Ovary (tissue), 7 donors: ENCODE measurements at regions not wholly inside any gene's neighbourhood (a gene's known extent, or its start where the extent isn't known, plus 50 kb on each side); places are given as distances from the start of the nearest gene placed in this dataset.

Experiments
- DNase-seq, 5 donors: peaks; one replicate each; pipeline ENCODE4 v3.0.0-alpha.2; 2019 to 2020
- H3K27ac ChIP-seq, 2 donors: fragments of 200-600 bp; one replicate each; pipeline versions ENCODE4 v1.5.1 to v1.8.0; 2019 to 2022
- H3K27me3 ChIP-seq: fragments of 200-600 bp; one replicate; pipeline ENCODE4 v1.8.0; 2022
- H3K36me3 ChIP-seq: fragments of 200-600 bp; sonication (generic); one replicate; pipeline ENCODE4 v1.5.1; 2019
- H3K4me1 ChIP-seq: one replicate; pipeline ENCODE4 v1.8.1; 2013; ENCODE audit warnings: mild to moderate bottlenecking, moderate library complexity; ENCODE audit not compliant: insufficient read depth
- H3K4me3 ChIP-seq: fragments of 200-600 bp; sonication (generic); one replicate; pipeline ENCODE4 v1.5.1; 2017
- H3K9me3 ChIP-seq, 2 donors: fragments of 200-600 bp in 1 of 2; sonication (generic) in 1 of 2; one replicate each; pipeline versions ENCODE4 v1.5.1 to v1.8.1; 2013 to 2019; ENCODE audit warnings: mild to moderate bottlenecking in 1 of 2, moderate library complexity in 1 of 2
- CTCF ChIP-seq, 3 donors: fragments of 450-650 bp in 2 of 3; fragments of 200-600 bp in 1 of 3; IDR thresholded peaks; one replicate each; pipeline versions ENCODE4 v1.5.1 to v1.8.0; 2016 to 2022; ENCODE audit warnings: antibody characterized with exemption in 3 of 3, mild to moderate bottlenecking in 1 of 3
- EP300 ChIP-seq: sonication (generic); formaldehyde crosslinking; IDR thresholded peaks from one replicate; pipeline ENCODE4 v1.6.1; 2017; ENCODE audit warnings: antibody characterized with exemption
- POLR2A ChIP-seq: fragments of 450-650 bp; IDR thresholded peaks from one replicate; pipeline ENCODE4 v1.6.1; 2017; ENCODE audit warnings: antibody characterized with exemption, mild to moderate bottlenecking, moderate library complexity
- WGBS, 3 donors: extraction: QIAGEN DNeasy Blood & Tissue Kit in 1 of 3; methylation state at CpG; one replicate each; pipeline versions ENCODE4 v1.1.5 to v1.1.7; 2013 to 2017; 5-methylcytosine and 5-hydroxymethylcytosine counted together
- intact Hi-C, 4 donors: fragments of 100-400 bp; cut with DNase I; formaldehyde crosslinking; loops; one replicate each; pipeline versions ENCODE4 v1.11.0 to v1.15.1; 2022 to 2023
- donor health status: DM: no; HTN: no; CAD: no; lungs with moderate emphysema.
- donor health status: DM: no; HTN: no; CAD: no.
- donor health status: Bipolar disorder and iron deficiency.
- donor health status: DM: no; HTN: no; CAD: no.
- donor health status: DM: yes; HTN: yes; CAD: no.

GRCh38 chr2:13462464-13462863 is 745.7 kb downstream of the TRIB2 start:
- intact Hi-C loops: no loop called here
- WGBS, 3 donors: 84 to 86% (median 85%) methylated on average over 1 of the region's 1 CpG
- no peak for TF ChIP-seq POLR2A

GRCh38 chr2:13466076-13466475 is 749.3 kb downstream of the TRIB2 start:
- no peak for DNase-seq
- Histone ChIP-seq H3K4me1 (no peaks in the 10 kb centered on the region), H3K27me3 (no peaks in the 10 kb centered on the region), H3K36me3 (no peaks in the 10 kb centered on the region), H3K9me3 (no peaks in the 10 kb centered on the region), H3K27ac (no peak overlapping the region), H3K4me3 (no peak overlapping the region)
- 65 to 70% (median 70%) methylated on average over 2 of the region's 2 CpGs for WGBS, 3 donors
- intact Hi-C loops: no loop called here
- TF ChIP-seq EP300 (no peak), CTCF (IDR thresholded peaks at IDR 0.05) (no peak), POLR2A (no peak)

More at GRCh38 chr2:13462464-13462863, 745.7 kb downstream of the TRIB2 start:
- no peak for DNase-seq
- Histone ChIP-seq H3K27me3 (no peaks in the 10 kb centered on the region), H3K36me3 (no peaks in the 10 kb centered on the region), H3K27ac (no peak overlapping the region), H3K9me3 (no peaks in the 10 kb centered on the region), H3K4me1 (no peaks in the 10 kb centered on the region), H3K4me3 (no peak overlapping the region)

- Histone ChIP-seq H3K4me3 (no peak overlapping the region), H3K27me3 (no peaks in the 10 kb centered on the region), H3K27ac (no peak overlapping the region), H3K36me3 (no peaks in the 10 kb centered on the region), H3K9me3 (no peaks in the 10 kb centered on the region), H3K4me1 (no peaks in the 10 kb centered on the region)
- no peak for DNase-seq
- intact Hi-C loops: no loop called here
- TF ChIP-seq POLR2A (no peak), CTCF (IDR thresholded peaks at IDR 0.05) (no peak)
- 78 to 89% (median 83%) methylated on average over 4 of the region's 4 CpGs for WGBS, 3 donors
Observed at GRCh38 chr2:13474538-13474937, 757.8 kb downstream of the TRIB2 start.

- Histone ChIP-seq H3K4me3 (no peak overlapping the region), H3K36me3 (no peaks in the 10 kb centered on the region), H3K27ac (no peak overlapping the region), H3K9me3 (no peaks in the 10 kb centered on the region), H3K4me1 (no peaks in the 10 kb centered on the region), H3K27me3 (no peaks in the 10 kb centered on the region)
- intact Hi-C loops: loop anchor here in 1 of 4 donors (10.0 kb wide), 1 partner anchor 1155 kb away; the partner anchor contains the start of gene LRATD1
- TF ChIP-seq EP300 (no peak), POLR2A (no peak), CTCF (IDR thresholded peaks at IDR 0.05) (no peak)
- no peak for DNase-seq
- whole genome bisulfite sequencing, 3 donors: 69 to 85% (median 70%) methylated on average over 1 of the region's 1 CpG
Observed at GRCh38 chr2:13480057-13480456, 763.3 kb downstream of the TRIB2 start.

GRCh38 chr2:13481201-13481600 is 764.5 kb downstream of the TRIB2 start:
- WGBS, 3 donors: 80 to 82% (median 81%) methylated on average over 6 of the region's 6 CpGs
- no peak for TF ChIP-seq EP300
- TF ChIP-seq CTCF (IDR thresholded peaks at IDR 0.05): no peak
- TF ChIP-seq POLR2A: no peak
- Histone ChIP-seq H3K4me3 (no peak overlapping the region), H3K27me3 (no peaks in the 10 kb centered on the region), H3K27ac (no peak overlapping the region), H3K4me1 (no peaks in the 10 kb centered on the region), H3K36me3 (no peaks in the 10 kb centered on the region), H3K9me3 (no peaks in the 10 kb centered on the region)
- no peak for DNase-seq
- intact Hi-C loops: loop anchor here in 1 of 4 donors (10.0 kb wide), 1 partner anchor 1154 kb away; the partner anchor contains the start of gene LRATD1
